ENCODE measurements at regions not wholly inside any gene's neighbourhood (a gene's known extent, or its start where the extent isn't known, plus 50 kb on each side); places are given as distances from the start of the nearest gene placed in this dataset.
"Not testable (repeated sequence)": the region's sequence is repeated elsewhere in the genome, so short reads cannot be mapped to it uniquely, and the experiment has no call there.

GRCh38 chr21:6551045-6551444, 3970.3 kb upstream of the TPTE start:
- not testable (repeated sequence) for TF ChIP-seq KLF9 (tag by site-specific recombination; IDR thresholded peaks at IDR 0.05; ENCODE audit: low read depth); ZIC2 (tag by site-specific recombination; IDR thresholded peaks at IDR 0.05); ZSCAN4 (tag by site-specific recombination; IDR thresholded peaks at IDR 0.05); CTCF (tag by site-specific recombination; IDR thresholded peaks at IDR 0.05); ZNF624 (tag by site-specific recombination; IDR thresholded peaks at IDR 0.05); ZNF292 (tag by site-specific recombination; IDR thresholded peaks at IDR 0.05; ENCODE audit: borderline replicate concordance, low read depth); ZNF560 (tag by site-specific recombination; IDR thresholded peaks at IDR 0.05; ENCODE audit: borderline replicate concordance); HOXC10 (CRISPR knock-in tag; IDR thresholded peaks at IDR 0.05); YY1 (tag by site-specific recombination; IDR thresholded peaks at IDR 0.05); ZNF138 (tag by site-specific recombination; IDR thresholded peaks at IDR 0.05; ENCODE audit: borderline replicate concordance); ZNF335 (tag by site-specific recombination; conservative IDR thresholded peaks at IDR 0.05); IKZF3 (tag by site-specific recombination; IDR thresholded peaks at IDR 0.05)
